Body of pancreas (tissue), 4 donors: ENCODE measurements at regions not wholly inside any gene's neighbourhood (a gene's known extent, or its start where the extent isn't known, plus 50 kb on each side); places are given as distances from the start of the nearest gene placed in this dataset.

Source experiments
- ATAC-seq: fragments of 150-250 bp; one replicate; pipeline ENCODE4 v1.9.1; 2016
- DNase-seq, 4 donors: peaks; one replicate each; pipeline ENCODE4 v3.0.0-alpha.2; 2019
- H3K27ac ChIP-seq, 4 donors: fragments of 200-600 bp; sonication (generic); 1 replicate in 3 of 4; 2 replicates in 1 of 4; pipeline versions ENCODE4 v1.5.1 to v1.6.1; 2016 to 2019; ENCODE audit warnings: mild to moderate bottlenecking in 1 of 4, mixed read lengths in 1 of 4, moderate library complexity in 1 of 4
- H3K27me3 ChIP-seq, 2 donors: fragments of 200-600 bp; sonication (generic); one replicate each; pipeline ENCODE4 v1.6.0; 2016; ENCODE audit warnings: mild to moderate bottlenecking in 1 of 2
- H3K36me3 ChIP-seq, 2 donors: fragments of 200-600 bp; sonication (generic); replicated peaks in 1 of 2; 2 replicates each; pipeline ENCODE4 v1.5.1; 2016; ENCODE audit warnings: low read depth in 2 of 2; ENCODE audit not compliant: insufficient read depth in 1 of 2
- H3K4me1 ChIP-seq: fragments of 200-600 bp; sonication (generic); one replicate; pipeline ENCODE4 v1.6.0; 2016
- H3K4me3 ChIP-seq, 2 donors: fragments of 200-600 bp; sonication (generic); 1 replicate in 1 of 2; 2 replicates in 1 of 2; pipeline ENCODE4 v1.5.1; 2016 to 2019
- H3K9me3 ChIP-seq, 3 donors: fragments of 200-600 bp; sonication (generic); 1 replicate in 2 of 3; 2 replicates in 1 of 3; pipeline ENCODE4 v1.5.1; 2016
- POLR2A ChIP-seq, 3 donors: fragments of 450-650 bp; IDR thresholded peaks; one replicate each; pipeline ENCODE4 v1.6.1; 2016; ENCODE audit warnings: antibody characterized with exemption in 3 of 3, mild to moderate bottlenecking in 2 of 3
- WGBS, 2 donors: methylation state at CpG; one replicate each; pipeline ENCODE4 v1.1.5; 2017; 5-methylcytosine and 5-hydroxymethylcytosine counted together
- intact Hi-C: fragments of 100-400 bp; cut with DNase I; formaldehyde crosslinking; loops from one replicate; pipeline ENCODE4 v1.15.1; 2023
- TF ChIP-seq, protein P1 (sequence below), 7 experiments: fragments of 450-650 bp in 4 of 7; fragments of 200-600 bp in 3 of 7; sonication (generic) in 3 of 7; IDR thresholded peaks; one replicate each; pipeline ENCODE4 v1.5.1; 2016 to 2019; ENCODE audit warnings: antibody characterized with exemption in 7 of 7

DNA sequence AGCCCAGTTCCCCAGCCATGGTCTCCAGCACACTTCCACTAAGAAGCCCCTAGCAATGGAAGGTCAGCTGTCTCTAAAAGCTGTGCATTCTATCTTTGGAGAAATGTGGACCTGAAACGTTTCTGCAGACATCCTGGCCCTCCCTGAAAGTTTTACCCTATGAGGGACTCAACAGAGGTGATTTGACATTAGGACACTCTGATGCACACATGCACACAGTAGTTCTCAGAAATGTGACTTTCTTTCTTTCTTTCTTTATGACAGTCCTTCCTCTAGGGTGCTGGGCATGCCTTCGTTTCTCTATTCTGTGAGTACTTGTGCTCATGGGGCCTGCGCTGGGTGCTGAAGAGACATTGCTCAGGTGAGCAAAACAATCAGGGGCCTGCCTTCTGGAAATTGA is 857.3 kb downstream of the RNF144A start:
- H3K9me3 ChIP-seq = no peaks in the 10 kb centered on the region
- intact Hi-C loops = no loop called here
- no peak overlapping the region for H3K27ac ChIP-seq
- ATAC-seq = no peak
- 66 to 67% methylated on average over 3 of the region's 3 CpGs for WGBS, 2 donors
- H3K4me1 ChIP-seq = peaks cover 4% of the 10 kb centered on the region
- TF ChIP-seq, protein P1, sequence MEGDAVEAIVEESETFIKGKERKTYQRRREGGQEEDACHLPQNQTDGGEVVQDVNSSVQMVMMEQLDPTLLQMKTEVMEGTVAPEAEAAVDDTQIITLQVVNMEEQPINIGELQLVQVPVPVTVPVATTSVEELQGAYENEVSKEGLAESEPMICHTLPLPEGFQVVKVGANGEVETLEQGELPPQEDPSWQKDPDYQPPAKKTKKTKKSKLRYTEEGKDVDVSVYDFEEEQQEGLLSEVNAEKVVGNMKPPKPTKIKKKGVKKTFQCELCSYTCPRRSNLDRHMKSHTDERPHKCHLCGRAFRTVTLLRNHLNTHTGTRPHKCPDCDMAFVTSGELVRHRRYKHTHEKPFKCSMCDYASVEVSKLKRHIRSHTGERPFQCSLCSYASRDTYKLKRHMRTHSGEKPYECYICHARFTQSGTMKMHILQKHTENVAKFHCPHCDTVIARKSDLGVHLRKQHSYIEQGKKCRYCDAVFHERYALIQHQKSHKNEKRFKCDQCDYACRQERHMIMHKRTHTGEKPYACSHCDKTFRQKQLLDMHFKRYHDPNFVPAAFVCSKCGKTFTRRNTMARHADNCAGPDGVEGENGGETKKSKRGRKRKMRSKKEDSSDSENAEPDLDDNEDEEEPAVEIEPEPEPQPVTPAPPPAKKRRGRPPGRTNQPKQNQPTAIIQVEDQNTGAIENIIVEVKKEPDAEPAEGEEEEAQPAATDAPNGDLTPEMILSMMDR (IDR thresholded peaks at IDR 0.05) = no peak
- TF ChIP-seq POLR2A (IDR thresholded peaks at IDR 0.05) = no peak
- no peaks in the 10 kb centered on the region for H3K36me3 ChIP-seq
- DNase-seq = no peak
- no peaks in the 10 kb centered on the region for H3K27me3 ChIP-seq
- no peak overlapping the region for H3K4me3 ChIP-seq

DNA sequence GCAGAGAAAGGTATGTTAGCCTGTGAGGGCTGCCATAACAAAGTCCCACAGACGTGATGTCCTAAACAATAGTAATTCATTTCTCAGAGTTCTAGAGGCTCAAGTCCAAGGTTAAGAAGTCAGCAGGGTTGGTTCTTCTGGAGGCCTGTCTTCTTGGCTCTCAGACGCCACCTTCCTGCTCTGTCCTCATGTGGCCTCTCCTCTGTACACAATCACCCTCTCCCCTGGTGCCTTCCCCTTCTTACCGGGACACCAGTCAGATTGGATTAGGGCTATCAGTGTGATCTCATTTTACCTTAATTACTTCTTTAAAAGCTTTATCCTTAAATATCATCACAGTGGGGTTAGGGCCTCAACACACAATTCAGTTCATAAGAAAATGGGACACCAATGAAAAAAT is 860.5 kb downstream of the RNF144A start:
- no peaks in the 10 kb centered on the region for H3K27me3 ChIP-seq
- no peak overlapping the region for H3K27ac ChIP-seq
- WGBS, 2 donors = 72 to 77% methylated on average over 3 of the region's 3 CpGs
- H3K4me1 ChIP-seq = peaks cover 4% of the 10 kb centered on the region
- TF ChIP-seq, protein P1 (IDR thresholded peaks at IDR 0.05) = no peak
- intact Hi-C loops = no loop called here
- H3K36me3 ChIP-seq = no peaks in the 10 kb centered on the region
- no peak for ATAC-seq
- no peak overlapping the region for H3K4me3 ChIP-seq
- DNase-seq = no peak
- H3K9me3 ChIP-seq = no peaks in the 10 kb centered on the region

- Histone ChIP-seq H3K36me3 (no peaks in the 10 kb centered on the region), H3K9me3 (no peaks in the 10 kb centered on the region), H3K27me3 (no peaks in the 10 kb centered on the region), H3K27ac (no peak overlapping the region), H3K4me3 (no peak overlapping the region), H3K4me1 (no peaks in the 10 kb centered on the region)
- intact Hi-C loops = no loop called here
- no peak for DNase-seq
- WGBS, 2 donors = 85 to 88% methylated on average over 5 of the region's 5 CpGs
- ATAC-seq = no peak
- TF ChIP-seq, protein P1 (IDR thresholded peaks at IDR 0.05) = no peak
- TF ChIP-seq POLR2A (IDR thresholded peaks at IDR 0.05) = no peak
These were observed 863.1 kb downstream of the RNF144A start for GRCh38 chr2:7780321-7780720.

DNA sequence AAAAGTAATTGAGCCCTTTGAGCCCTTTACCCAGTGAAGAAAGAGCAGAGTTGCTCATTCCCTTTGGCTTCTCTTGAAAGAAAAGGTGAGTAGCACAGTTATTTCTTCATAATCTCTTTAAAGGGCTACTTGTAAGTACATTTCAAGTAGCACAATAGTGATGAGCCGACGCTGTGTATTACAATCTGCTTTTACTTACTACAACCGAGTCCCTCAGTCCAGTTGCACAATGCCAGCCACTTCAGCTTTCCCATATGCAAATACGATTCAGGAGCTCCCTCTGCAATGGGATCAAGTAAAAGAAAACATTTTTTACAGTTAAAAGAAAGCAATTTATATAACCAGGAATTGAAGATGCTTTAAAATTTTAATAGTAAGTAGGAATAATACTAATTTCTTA is 868.5 kb downstream of the RNF144A start:
- TF ChIP-seq, protein P1 (IDR thresholded peaks at IDR 0.05) = no peak
- no peak for TF ChIP-seq POLR2A (IDR thresholded peaks at IDR 0.05)
- Histone ChIP-seq H3K9me3 (no peaks in the 10 kb centered on the region), H3K4me1 (no peaks in the 10 kb centered on the region), H3K36me3 (no peaks in the 10 kb centered on the region), H3K27me3 (no peaks in the 10 kb centered on the region), H3K27ac (no peak overlapping the region), H3K4me3 (no peak overlapping the region)
- 95 to 96% methylated on average over 4 of the region's 4 CpGs for WGBS, 2 donors
- ATAC-seq (no peak), DNase-seq (no peak)
- intact Hi-C loops = no loop called here

DNA sequence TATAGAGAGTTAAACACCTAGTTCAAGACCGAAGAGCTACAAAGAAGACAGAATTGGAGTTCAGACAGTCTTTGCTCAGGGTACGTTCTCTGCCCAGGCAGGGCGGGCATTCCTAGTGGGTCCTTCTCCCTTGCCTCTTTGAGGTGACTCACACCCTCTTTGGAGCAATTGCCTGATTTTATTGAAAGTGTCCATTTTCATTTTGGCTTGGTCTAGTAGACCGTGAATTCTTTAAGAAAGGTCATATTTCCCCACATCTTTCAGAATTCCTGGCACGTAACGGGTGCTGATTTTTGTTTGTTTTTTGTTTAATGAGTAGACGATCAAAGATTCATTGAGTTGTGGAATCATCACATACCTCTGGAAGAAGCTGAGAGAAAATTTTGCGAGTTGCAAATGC is 871.5 kb downstream of the RNF144A start:
- Histone ChIP-seq H3K27ac (no peak overlapping the region), H3K27me3 (no peaks in the 10 kb centered on the region), H3K9me3 (no peaks in the 10 kb centered on the region), H3K4me1 (peaks cover 21% of the 10 kb centered on the region), H3K4me3 (no peak overlapping the region), H3K36me3 (no peaks in the 10 kb centered on the region)
- WGBS, 2 donors = 69 to 70% methylated on average over 8 of the region's 8 CpGs
- ATAC-seq = no peak
- intact Hi-C loops = no loop called here
- TF ChIP-seq, protein P1 (IDR thresholded peaks at IDR 0.05) = no peak
- TF ChIP-seq POLR2A (IDR thresholded peaks at IDR 0.05) = no peak
- no peak for DNase-seq
